Activated naive CD4-positive, alpha-beta T cell treated with anti-CD3 and anti-CD28 coated beads, Interleukin-2, amount 50 U/mL, for 16 hours (primary cell): ENCODE measurements at regions not wholly inside any gene's neighbourhood (a gene's known extent, or its start where the extent isn't known, plus 50 kb on each side); places are given as distances from the start of the nearest gene placed in this dataset.

Experiments
- DNase-seq: peaks from one replicate; pipeline ENCODE4 v3.0.0-alpha.2; 2020

- DNase-seq: no peak
Measured at GRCh38 chr4:129167640-129168260, 71.8 kb downstream of the C4orf33 start.

DNA sequence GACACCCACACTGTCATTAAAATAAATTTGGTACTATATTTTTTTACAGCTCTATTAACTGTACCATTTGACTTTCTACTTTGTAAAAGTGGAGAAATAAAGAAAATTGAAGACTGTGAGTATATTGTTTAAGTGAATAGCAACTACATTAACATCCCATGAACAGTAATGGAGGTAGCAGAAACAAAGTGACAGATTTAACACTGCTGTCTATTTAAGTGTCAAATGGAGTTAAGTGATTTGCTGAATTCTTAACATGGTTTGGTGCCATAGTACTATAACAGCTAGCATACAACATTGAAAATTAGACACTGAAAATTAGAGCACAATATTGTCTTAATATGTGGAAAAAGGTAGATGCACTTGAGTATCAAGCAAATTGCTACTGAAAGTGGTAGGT, 76.2 kb downstream of the C4orf33 start:
- DNase-seq: no peak

DNA sequence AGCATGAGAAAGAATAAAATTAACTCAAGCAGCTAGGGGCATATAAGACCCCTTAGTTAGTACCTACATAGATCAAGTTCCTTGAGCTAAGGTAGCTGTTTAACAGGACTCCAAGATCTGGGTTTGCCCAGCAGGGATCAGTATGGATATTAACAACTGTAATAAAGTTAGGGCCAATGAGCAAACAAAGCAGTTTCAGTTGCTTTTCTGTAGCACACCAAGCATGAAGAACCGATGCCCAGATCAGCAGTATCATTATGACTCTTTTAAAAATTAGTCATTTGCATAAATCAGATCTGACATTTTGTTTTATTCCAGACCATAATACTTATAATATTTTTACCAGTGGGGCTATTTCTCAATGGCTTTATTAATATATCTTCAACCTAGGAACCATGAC, 80.9 kb downstream of the C4orf33 start:
- no peak for DNase-seq

GRCh38 chr4:129179276-129179675, 83.3 kb downstream of the C4orf33 start:
- no peak for DNase-seq

DNA sequence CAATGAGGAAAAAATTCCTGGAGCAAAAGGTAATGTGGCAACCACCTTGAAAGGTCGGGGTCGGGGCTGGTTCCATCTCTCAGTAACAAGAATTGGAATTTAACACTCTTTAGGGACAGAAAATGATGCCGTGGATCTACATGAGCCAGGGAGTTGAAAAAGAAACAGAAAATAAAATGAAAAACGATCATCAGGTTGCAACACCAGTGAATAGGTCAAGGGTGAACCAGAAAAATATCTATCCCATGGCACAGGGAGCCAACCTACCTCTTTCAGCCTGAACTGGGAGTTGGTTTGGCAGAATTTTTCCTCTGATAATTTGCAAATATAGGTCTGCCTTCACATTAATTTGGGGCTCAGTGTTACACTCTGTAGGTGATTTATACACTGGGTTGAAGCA, 93.7 kb downstream of the C4orf33 start:
- DNase-seq: no peak

DNA sequence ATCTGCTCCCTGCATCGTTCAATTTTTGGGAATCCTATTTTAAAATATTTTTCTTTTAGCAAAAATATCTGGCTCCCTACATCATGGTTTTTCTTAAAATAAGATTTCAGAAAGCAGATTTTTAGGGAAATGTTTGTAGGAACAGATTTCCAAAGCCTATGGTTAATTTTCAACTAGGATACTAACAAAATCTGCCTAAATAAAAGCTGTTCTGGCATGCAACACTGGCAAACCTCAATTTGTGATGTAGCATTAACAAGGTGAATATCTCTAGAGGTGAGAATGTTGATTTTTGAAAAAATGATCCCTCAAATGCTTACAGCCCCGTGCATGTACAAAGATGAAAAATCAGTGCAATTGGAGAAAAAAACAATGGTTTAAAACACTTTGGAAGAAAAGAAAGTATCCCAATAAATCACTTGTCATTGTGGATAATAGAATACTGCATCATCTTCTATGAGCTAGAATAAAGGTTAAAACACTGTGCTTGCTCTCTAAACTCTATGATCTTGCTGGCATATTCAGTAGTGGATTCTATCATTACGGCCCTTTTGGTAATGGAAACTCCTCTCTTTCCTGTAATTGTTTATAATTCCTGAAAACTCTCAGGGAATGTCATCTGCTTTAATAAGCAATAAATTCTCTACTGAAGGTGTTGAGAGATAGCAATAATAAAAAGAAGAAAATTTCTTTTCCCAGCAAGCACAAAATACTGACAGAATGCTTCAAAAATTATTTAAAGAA, 97.6 kb downstream of the C4orf33 start:
- no peak for DNase-seq

- DNase-seq: no peak
Measured at GRCh38 chr4:129208481-129208880, 112.5 kb downstream of the C4orf33 start.

DNA sequence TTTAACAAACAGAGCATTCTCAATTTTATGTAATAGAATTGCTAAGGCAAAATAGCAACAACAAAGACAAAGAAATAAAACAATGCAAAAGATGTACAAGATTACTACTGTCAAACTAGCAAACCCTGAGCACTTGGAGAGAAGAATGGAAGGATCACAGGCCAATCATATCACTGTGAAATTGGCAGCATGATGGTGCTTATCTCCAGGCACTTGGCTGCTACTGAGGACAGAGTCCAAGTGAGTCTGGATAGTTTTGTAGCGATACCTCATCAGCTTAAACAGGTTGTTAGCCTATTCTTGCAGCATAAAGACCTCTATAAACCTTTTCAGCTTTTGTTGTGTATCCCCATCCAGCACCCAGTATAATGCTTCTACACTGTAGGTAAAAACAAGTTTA, 117.7 kb downstream of the C4orf33 start:
- no peak for DNase-seq

- DNase-seq: no peak
Measured at GRCh38 chr4:129218360-129218759, 122.4 kb downstream of the C4orf33 start.

GRCh38 chr4:129218897-129219296, 122.9 kb downstream of the C4orf33 start:
- DNase-seq: no peak

GRCh38 chr4:129220254-129220653, 124.3 kb downstream of the C4orf33 start:
- no peak for DNase-seq

DNA sequence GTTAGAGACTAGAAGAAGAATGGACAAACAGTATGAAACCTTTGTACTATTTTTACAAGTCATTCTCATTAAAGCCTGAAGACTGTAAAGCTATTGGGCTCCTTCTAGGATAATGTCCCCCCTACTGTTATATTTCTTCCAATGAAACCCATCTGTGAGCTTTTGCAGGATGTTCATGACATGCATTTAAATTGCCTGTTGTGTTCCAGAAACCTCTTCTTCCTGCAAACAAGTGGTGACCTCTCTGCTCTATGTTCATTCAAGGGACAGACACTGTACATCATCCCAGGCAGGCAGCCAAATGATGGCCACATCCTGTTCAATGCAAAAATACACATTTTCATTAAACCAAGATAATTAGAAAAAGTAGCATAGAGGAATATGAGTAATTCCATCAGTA, 128.0 kb downstream of the C4orf33 start:
- no peak for DNase-seq

- no peak for DNase-seq
Measured at GRCh38 chr4:129230846-129231245, 134.9 kb downstream of the C4orf33 start.

- DNase-seq: no peak
Measured at GRCh38 chr4:129231945-129232588, 136.1 kb downstream of the C4orf33 start.

- DNase-seq: no peak
Measured at GRCh38 chr4:129232589-129233337, 136.8 kb downstream of the C4orf33 start.

DNA sequence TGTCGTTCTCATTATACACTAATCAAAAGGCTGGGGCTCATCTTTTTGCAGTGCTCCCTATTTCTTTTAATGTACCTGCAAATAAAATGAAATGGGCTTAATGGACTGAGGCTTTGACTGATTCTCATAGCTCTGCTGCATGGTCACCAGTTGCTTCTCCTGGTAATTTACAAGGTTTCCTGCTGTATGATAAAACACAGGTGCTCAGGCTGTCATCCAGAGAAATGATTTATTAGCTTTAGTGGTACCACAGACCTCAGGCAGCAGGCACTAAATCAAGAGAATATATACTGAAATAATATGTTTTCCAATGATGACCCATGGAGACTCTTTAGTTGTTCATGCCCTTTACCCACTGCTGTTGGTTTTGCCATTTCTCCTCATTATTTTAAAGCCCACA, 137.7 kb downstream of the C4orf33 start:
- DNase-seq: no peak

DNA sequence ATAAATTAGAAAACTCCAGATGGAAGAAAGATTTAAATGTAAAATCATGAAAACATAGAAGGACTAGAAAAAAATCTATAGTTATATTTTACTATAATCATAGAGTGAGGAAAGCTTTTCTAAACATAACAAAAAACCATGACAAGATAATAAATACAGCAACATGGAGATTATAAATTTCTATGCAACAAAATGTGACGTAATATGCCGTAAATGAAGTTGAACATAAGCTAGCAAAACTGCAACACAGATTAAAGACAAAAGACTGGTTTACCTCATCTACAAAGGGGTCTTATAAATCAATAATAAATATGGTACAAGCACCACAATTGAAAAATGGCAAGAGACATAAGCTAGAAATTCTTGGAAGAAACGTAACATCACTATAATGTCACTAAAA, 140.4 kb downstream of the C4orf33 start:
- no peak for DNase-seq

GRCh38 chr4:129239088-129239487, 143.1 kb downstream of the C4orf33 start:
- DNase-seq: no peak

GRCh38 chr4:129240816-129241215, 144.9 kb downstream of the C4orf33 start:
- DNase-seq: no peak

DNA sequence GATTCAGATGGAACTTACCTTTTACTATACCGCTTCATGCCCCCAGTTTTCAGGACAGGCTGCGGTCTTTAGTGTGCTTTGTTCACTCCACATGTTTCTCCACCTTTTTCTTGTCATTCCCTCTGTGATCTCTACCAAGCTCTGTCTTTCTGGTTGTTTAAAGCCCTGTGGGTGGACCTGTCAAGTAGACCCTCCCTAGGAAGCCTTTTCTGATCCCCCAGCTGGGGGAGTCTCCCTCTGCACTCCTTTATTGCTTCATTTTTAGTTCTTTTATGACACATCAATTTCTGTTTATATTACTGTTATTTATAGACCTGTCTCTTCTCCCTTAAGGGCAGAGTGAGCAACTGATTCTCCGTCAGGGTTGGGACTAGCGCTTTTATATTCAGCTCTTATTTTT, 150.2 kb downstream of the C4orf33 start:
- DNase-seq: no peak

GRCh38 chr4:129246910-129247461, 151.0 kb downstream of the C4orf33 start:
- DNase-seq: no peak

GRCh38 chr4:129248621-129249020, 152.7 kb downstream of the C4orf33 start:
- no peak for DNase-seq

DNA sequence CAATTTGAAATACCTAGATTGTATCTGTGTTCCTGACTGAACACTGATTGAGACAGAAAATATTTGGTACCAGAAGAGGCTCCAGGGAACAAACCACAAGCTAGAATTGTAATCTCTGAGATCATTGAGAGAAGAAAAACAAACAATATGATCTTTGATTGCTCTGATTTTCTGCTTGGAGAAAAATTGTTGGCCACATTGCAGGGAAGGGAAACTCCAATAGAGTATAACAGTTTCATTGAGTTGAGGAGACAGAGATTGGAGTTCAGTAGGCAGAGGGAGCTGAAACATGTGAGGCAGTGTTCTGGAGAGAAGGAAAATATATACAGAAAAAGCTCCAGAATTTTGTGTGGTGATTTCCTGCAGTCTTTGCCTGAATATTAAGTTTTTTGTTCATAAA, 158.2 kb downstream of the C4orf33 start:
- no peak for DNase-seq
